HG03575 (cell line): ENCODE measurements at regions not wholly inside any gene's neighbourhood (a gene's known extent, or its start where the extent isn't known, plus 50 kb on each side); places are given as distances from the start of the nearest gene placed in this dataset.

Experiments
- ATAC-seq: cut with Tn5 transposase; IDR thresholded peaks from one replicate; pipeline ENCODE4 v1.9.1; 2021; ENCODE audit not compliant: unreplicated experiment, insufficient number of reproducible peaks, low FRiP score; ENCODE audit errors: extremely low read depth

GRCh38 chr10:78689584-78689935, 379.2 kb upstream of the ZMIZ1 start:
- ATAC-seq, result no peak

GRCh38 chr10:78690354-78691111, 378.2 kb upstream of the ZMIZ1 start:
- no peak for ATAC-seq

- no peak for ATAC-seq
Observed at GRCh38 chr10:78691301-78692030, 377.3 kb upstream of the ZMIZ1 start.

GRCh38 chr10:78692071-78692470, 376.7 kb upstream of the ZMIZ1 start:
- ATAC-seq, result no peak

GRCh38 chr10:78695846-78696245, 372.9 kb upstream of the ZMIZ1 start:
- ATAC-seq, result no peak

DNA sequence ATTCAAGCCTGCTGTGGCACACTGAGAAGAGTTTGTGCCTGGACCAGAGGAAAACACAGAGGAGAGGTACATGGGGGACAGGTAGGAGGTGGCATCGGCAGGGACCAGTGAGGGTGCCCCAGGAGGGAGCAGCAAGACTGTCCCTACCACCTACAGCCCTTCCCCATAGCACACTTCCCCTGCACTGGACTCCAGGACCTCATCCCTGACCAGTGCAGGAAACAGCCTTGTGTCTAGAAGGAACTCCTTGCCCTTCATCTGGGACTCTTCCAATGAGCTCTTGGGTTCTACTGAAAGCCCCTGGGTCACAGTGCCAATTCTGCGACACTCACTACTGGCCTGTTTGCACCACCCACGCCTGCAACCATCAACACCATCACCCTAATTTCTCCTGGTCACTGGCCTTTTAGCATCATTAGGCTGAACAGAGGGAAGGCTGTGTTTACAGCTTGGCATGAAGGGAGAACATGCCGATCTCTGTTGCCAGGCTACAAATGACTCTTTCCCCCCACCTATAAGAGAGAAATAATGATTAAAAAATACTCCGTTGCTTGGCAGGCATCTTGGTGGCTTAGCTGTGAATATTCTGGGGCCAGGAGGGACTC, 371.9 kb upstream of the ZMIZ1 start:
- no peak for ATAC-seq

DNA sequence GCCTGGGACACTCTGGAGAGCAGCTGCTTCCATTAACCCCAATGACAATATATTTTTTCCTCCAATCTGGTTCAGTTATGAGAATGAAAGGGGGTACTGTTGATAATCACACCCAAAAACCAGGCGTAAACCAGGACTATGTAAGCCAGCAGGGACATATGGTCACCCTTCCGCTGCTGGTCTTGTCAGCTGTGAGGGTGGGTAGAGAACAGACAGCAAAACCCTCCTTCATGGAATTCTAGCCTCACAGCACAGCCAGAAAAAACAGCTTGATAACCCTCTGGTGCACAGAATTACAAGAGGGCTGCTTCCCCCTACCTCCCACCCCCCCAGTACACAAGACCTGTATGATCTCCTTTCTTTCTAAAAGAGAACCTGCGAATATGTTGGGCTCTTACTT, 368.8 kb upstream of the ZMIZ1 start:
- no peak for ATAC-seq

DNA sequence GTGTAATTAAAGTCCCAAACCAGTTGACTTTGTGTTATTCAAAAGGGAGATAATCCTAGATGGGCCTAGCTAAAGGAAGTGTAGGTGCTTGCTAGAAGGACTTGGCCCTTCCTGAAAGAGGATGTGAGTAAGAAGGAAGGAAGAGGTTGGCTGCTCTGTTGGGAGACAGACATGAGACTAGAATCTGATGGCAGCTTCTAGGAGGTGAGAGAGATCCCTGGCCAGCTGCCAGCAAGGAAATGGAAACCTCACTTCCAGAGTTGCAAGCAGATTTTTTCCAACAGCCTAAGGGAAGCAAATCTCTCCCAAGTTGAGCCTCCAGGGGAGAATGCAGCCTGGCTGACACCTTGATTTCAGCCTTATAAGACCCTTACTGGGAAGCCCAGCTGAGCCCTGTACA, 368.4 kb upstream of the ZMIZ1 start:
- ATAC-seq, result no peak

- ATAC-seq, result no peak
Observed at GRCh38 chr10:78700816-78701520, 367.8 kb upstream of the ZMIZ1 start.

DNA sequence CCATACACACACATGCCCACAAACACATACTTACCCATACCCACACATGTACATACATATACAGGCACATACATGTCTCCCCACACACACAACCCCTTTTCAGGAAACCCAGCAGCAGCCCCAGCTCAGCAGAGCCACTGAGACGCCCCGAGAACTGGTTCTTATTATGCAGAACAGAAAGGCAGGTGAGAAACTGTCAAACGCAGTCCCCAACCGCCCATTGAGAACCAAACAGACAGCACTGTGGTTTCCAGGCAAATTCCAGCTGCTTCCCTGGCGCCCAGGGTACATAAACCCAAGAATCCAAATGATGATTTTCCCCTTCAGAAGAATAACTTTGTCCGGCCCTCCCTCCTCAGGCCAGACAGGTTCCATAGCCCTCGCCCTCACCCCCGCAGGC, 366.6 kb upstream of the ZMIZ1 start:
- ATAC-seq, result no peak

GRCh38 chr10:78702876-78703275, 365.9 kb upstream of the ZMIZ1 start:
- no peak for ATAC-seq

- no peak for ATAC-seq
Observed at GRCh38 chr10:78703593-78703992, 365.2 kb upstream of the ZMIZ1 start.

- ATAC-seq, result no peak
Observed at GRCh38 chr10:78706256-78706655, 362.5 kb upstream of the ZMIZ1 start.

DNA sequence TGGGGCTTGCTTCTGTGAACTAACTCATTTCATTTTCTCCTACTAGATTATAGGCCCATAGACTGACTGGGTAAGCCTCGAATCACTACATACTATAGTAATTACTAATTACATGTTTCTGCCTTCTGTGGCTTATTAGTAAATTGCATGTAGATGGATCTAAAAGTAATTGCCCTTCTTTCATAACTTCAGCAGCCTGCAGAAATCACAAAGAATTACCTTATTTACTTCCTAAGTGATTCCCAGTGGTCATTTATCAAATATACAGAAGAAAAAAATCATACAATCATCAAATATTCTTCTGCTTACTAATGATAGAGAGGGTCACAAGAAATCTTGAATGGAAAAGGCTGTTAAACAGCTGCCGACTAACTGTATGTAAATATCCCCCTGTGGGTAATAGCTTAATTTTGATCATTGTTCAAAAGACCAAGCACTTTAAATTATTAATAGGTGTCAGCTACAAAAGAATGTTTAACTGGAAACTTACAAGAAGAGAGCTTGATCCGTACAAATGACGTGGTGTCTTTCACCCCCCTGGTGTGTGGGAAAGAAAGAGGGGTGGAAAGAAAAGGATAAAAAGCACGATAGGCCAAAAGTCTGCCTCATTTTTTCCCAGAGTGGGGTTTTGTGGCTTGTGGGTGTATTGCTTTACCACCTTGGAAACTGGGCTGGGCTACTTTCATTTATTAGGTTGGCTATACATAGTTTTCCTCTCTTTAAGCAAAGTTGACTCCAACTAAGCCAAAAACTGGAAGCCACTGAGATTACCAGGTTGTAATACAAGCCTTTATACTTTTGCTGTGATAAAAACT, 361.8 kb upstream of the ZMIZ1 start:
- ATAC-seq, result no peak

GRCh38 chr10:78707745-78708144, 361.0 kb upstream of the ZMIZ1 start:
- no peak for ATAC-seq

- ATAC-seq, result no peak
Observed at GRCh38 chr10:78712147-78712546, 356.6 kb upstream of the ZMIZ1 start.

DNA sequence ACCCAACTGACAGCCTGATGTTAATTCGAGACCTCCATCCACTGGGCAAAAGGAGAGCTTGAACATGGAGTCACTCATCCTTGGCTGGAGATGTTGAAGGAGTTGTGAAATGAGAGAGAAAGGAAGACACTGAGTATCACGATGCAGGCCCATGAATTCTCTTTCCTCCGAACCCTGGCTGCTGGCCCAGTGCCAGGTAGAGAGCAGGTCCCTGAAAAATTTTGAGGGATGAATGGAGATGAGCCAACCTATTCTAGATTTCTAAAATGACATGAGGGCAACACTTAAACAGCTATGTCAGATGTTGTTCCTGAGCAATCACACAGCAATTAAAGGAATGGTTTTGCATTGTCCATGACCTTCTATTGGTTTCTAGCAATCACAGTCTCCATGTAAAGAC, 355.1 kb upstream of the ZMIZ1 start:
- ATAC-seq, result no peak

DNA sequence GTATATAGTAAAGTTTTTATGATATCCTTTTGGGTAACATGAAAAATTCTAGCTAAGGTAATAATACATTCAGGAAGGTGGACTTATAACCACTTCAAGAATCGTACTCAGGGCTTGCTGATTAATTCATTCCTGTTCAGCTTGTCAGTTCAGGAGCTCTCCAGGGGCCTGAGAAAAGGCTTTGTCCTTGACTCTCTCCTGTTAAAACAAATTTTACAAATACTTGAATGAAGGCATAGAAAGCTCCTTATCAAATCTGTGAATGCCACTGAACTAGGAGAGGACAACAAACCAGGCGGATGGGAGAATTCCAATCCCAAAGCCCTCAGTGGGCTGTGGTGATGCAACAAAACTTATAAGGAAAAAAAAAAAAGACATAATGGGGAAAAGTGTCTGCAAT, 354.5 kb upstream of the ZMIZ1 start:
- no peak for ATAC-seq

DNA sequence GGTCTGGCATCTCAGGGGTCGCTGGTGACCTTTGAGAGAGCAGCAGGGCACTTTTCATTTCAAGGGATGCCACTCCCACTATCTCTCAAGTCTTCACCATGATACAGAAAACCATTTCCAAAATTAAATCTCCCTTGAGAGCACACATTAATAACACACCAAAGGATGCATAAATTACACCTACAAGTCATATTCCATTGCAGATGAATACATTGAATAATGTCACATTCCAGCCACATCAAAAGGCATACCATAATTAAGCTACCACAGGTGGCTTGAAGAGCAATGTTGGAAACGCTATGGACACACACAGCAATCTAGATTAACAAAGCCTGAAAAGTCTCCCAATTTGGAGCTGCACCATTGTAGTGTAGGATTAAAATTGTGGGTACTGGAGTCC, 353.3 kb upstream of the ZMIZ1 start:
- ATAC-seq, result no peak
